ENCODE measurements at regions not wholly inside any gene's neighbourhood (a gene's known extent, or its start where the extent isn't known, plus 50 kb on each side); places are given as distances from the start of the nearest gene placed in this dataset.
A peak's percentile ranks its signal among the peaks of the same experiment; 100 is the strongest.

- ChIA-PET POLR2A (no interaction called here), CTCF (no interaction called here)
- no peak for DNase-seq (ENCODE audit: low read depth)
- H3K36me3 ChIP-seq (ENCODE audit: control insufficient read depth, insufficient read depth, low read length): no peaks in the 10 kb centered on the region
- H3K27me3 ChIP-seq (ENCODE audit: control insufficient read depth, insufficient read depth, low read length): no peaks in the 10 kb centered on the region
- no peak for TF ChIP-seq CTCF (IDR thresholded peaks at IDR 0.05; ENCODE audit: insufficient read depth, low read depth, low read length)
- no peak overlapping the region for H3K4me3 ChIP-seq (ENCODE audit: low read depth, low read length)
Measured at GRCh38 chr2:6524691-6525474, 340.8 kb downstream of the CMPK2 start.

- no peak for DNase-seq (ENCODE audit: low read depth)
- POLR2A ChIA-PET: no interaction called here
- no peaks in the 10 kb centered on the region for H3K36me3 ChIP-seq (ENCODE audit: control insufficient read depth, insufficient read depth, low read length)
- no peaks in the 10 kb centered on the region for H3K27me3 ChIP-seq (ENCODE audit: control insufficient read depth, insufficient read depth, low read length)
- CTCF ChIA-PET: no interaction called here
- H3K4me3 ChIP-seq (ENCODE audit: low read depth, low read length): no peak overlapping the region
- TF ChIP-seq CTCF (IDR thresholded peaks at IDR 0.05; ENCODE audit: insufficient read depth, low read depth, low read length): no peak
Measured at GRCh38 chr2:6525475-6525964, 340.2 kb downstream of the CMPK2 start.

GRCh38 chr2:6526093-6526824, 339.4 kb downstream of the CMPK2 start:
- POLR2A ChIA-PET: no interaction called here

GRCh38 chr2:6531304-6531703, 334.4 kb downstream of the CMPK2 start:
- DNase-seq (ENCODE audit: low read depth): no peak
- no peak for TF ChIP-seq CTCF (IDR thresholded peaks at IDR 0.05; ENCODE audit: insufficient read depth, low read depth, low read length)
- Histone ChIP-seq H3K36me3 (ENCODE audit: control insufficient read depth, insufficient read depth, low read length) (no peaks in the 10 kb centered on the region), H3K4me3 (ENCODE audit: low read depth, low read length) (no peak overlapping the region), H3K27me3 (ENCODE audit: control insufficient read depth, insufficient read depth, low read length) (no peaks in the 10 kb centered on the region)
- ChIA-PET CTCF (no interaction called here), POLR2A (no interaction called here)

More at GRCh38 chr2:6526093-6526824, 339.4 kb downstream of the CMPK2 start:
- Histone ChIP-seq H3K27me3 (ENCODE audit: control insufficient read depth, insufficient read depth, low read length) (no peaks in the 10 kb centered on the region), H3K36me3 (ENCODE audit: control insufficient read depth, insufficient read depth, low read length) (no peaks in the 10 kb centered on the region), H3K4me3 (ENCODE audit: low read depth, low read length) (no peak overlapping the region)
- TF ChIP-seq CTCF (IDR thresholded peaks at IDR 0.05; ENCODE audit: insufficient read depth, low read depth, low read length): peak; percentile 19; the same call in 1 of the 2 replicates
- CTCF ChIA-PET: interaction anchor here (0.7 to 0.8 kb wide), 2 partner anchors 15 to 173 kb away, joined by 3 read pairs; no protein-coding TSS in a partner anchor
- DNase-seq (ENCODE audit: low read depth): no peak

- H3K27me3 ChIP-seq (ENCODE audit: control insufficient read depth, insufficient read depth, low read length): no peaks in the 10 kb centered on the region
- POLR2A ChIA-PET: no interaction called here
- CTCF ChIA-PET: interaction anchor here (1.0 kb wide), 1 partner anchor 28 kb away, joined by 4 read pairs; no protein-coding TSS in a partner anchor
- H3K36me3 ChIP-seq (ENCODE audit: control insufficient read depth, insufficient read depth, low read length): no peaks in the 10 kb centered on the region
- no peak for DNase-seq (ENCODE audit: low read depth)
- H3K4me3 ChIP-seq (ENCODE audit: low read depth, low read length): no peak overlapping the region
- no peak for TF ChIP-seq CTCF (IDR thresholded peaks at IDR 0.05; ENCODE audit: insufficient read depth, low read depth, low read length)
Measured at GRCh38 chr2:6535572-6535971, 330.1 kb downstream of the CMPK2 start.
